Uterus (tissue), 3 donors: ENCODE measurements at regions not wholly inside any gene's neighbourhood (a gene's known extent, or its start where the extent isn't known, plus 50 kb on each side); places are given as distances from the start of the nearest gene placed in this dataset.

Experiments used
- DNase-seq, 2 donors: peaks; one replicate each; pipeline ENCODE4 v3.0.0-alpha.2; 2019 to 2020
- H3K27ac ChIP-seq, 2 donors: fragments of 200-600 bp; sonication (generic); 1 replicate in 1 of 2; 2 replicates in 1 of 2; pipeline ENCODE4 v1.5.1; 2016 to 2018
- H3K27me3 ChIP-seq, 2 donors: fragments of 200-600 bp; sonication (generic); one replicate each; pipeline ENCODE4 v1.5.1; 2018 to 2019; ENCODE audit warnings: control low read depth in 1 of 2
- H3K36me3 ChIP-seq, 2 donors: fragments of 200-600 bp; sonication (generic); one replicate each; pipeline ENCODE4 v1.5.1; 2019; ENCODE audit warnings: control low read depth in 1 of 2
- H3K4me1 ChIP-seq, 2 donors: fragments of 200-600 bp; sonication (generic); one replicate each; pipeline ENCODE4 v1.5.1; 2018 to 2019; ENCODE audit warnings: control low read depth in 1 of 2
- H3K4me3 ChIP-seq, 2 donors: fragments of 200-600 bp; sonication (generic); 1 replicate in 1 of 2; 2 replicates in 1 of 2; pipeline ENCODE4 v1.5.1; 2018 to 2019; ENCODE audit warnings: mild to moderate bottlenecking in 1 of 2
- H3K9me3 ChIP-seq, 2 donors: fragments of 200-600 bp; sonication (generic); one replicate each; pipeline ENCODE4 v1.5.1; 2019; ENCODE audit warnings: control low read depth in 1 of 2
- CTCF ChIP-seq, 4 experiments: fragments of 200-600 bp in 2 of 4; fragments of 450-650 bp in 2 of 4; sonication (generic) in 2 of 4; IDR thresholded peaks; one replicate each; pipeline ENCODE4 v1.5.1; 2016 to 2019; ENCODE audit warnings: antibody characterized with exemption in 4 of 4, mild to moderate bottlenecking in 2 of 4, moderate library complexity in 1 of 4
- POLR2A ChIP-seq, 2 donors: fragments of 450-650 bp; IDR thresholded peaks; one replicate each; pipeline ENCODE4 v1.6.1; 2016; ENCODE audit warnings: antibody characterized with exemption in 2 of 2, mild to moderate bottlenecking in 1 of 2, moderate library complexity in 1 of 2
- intact Hi-C: fragments of 100-400 bp; cut with DNase I; formaldehyde crosslinking; loops from one replicate; pipeline ENCODE4 v1.15.1; 2023; ENCODE audit warnings: low total_unique reads
- donor health status: DM: yes; HTN: yes; CAD: no.

- no peak overlapping the region for H3K4me3 ChIP-seq
- no peaks in the 10 kb centered on the region for H3K36me3 ChIP-seq
- H3K4me1 ChIP-seq: no peaks in the 10 kb centered on the region
- intact Hi-C loops: no loop called here
- no peaks in the 10 kb centered on the region for H3K27me3 ChIP-seq
- TF ChIP-seq CTCF (IDR thresholded peaks at IDR 0.05) (no peak), POLR2A (IDR thresholded peaks at IDR 0.05) (no peak)
- DNase-seq: no peak
- peaks cover 0 to 3% of the 10 kb centered on the region in 2 donors for H3K9me3 ChIP-seq
- H3K27ac ChIP-seq: no peak overlapping the region
These were observed 256.1 kb downstream of the RPRM start for GRCh38 chr2:153222231-153223165.

- intact Hi-C loops: no loop called here
- TF ChIP-seq POLR2A (IDR thresholded peaks at IDR 0.05) (no peak), CTCF (IDR thresholded peaks at IDR 0.05) (no peak)
- no peak for DNase-seq
- Histone ChIP-seq H3K9me3 (peaks cover 0 to 3% of the 10 kb centered on the region in 2 donors), H3K4me1 (no peaks in the 10 kb centered on the region), H3K36me3 (no peaks in the 10 kb centered on the region), H3K27me3 (no peaks in the 10 kb centered on the region), H3K27ac (no peak overlapping the region), H3K4me3 (no peak overlapping the region)
These were observed 257.1 kb downstream of the RPRM start for GRCh38 chr2:153221506-153221905.

- H3K27me3 ChIP-seq: no peaks in the 10 kb centered on the region
- no peak overlapping the region for H3K27ac ChIP-seq
- TF ChIP-seq POLR2A (IDR thresholded peaks at IDR 0.05) (no peak), CTCF (IDR thresholded peaks at IDR 0.05) (no peak)
- no peaks in the 10 kb centered on the region for H3K4me1 ChIP-seq
- no peak overlapping the region for H3K4me3 ChIP-seq
- peaks cover 0 to 3% of the 10 kb centered on the region in 2 donors for H3K9me3 ChIP-seq
- intact Hi-C loops: no loop called here
- DNase-seq: no peak
- H3K36me3 ChIP-seq: no peaks in the 10 kb centered on the region
These were observed 257.5 kb downstream of the RPRM start for GRCh38 chr2:153221087-153221486.

GRCh38 chr2:153218851-153219250, 259.7 kb downstream of the RPRM start:
- intact Hi-C loops: no loop called here
- H3K4me3 ChIP-seq: no peak overlapping the region
- no peaks in the 10 kb centered on the region for H3K36me3 ChIP-seq
- no peak for TF ChIP-seq POLR2A (IDR thresholded peaks at IDR 0.05)
- no peak for TF ChIP-seq CTCF (IDR thresholded peaks at IDR 0.05)
- no peak for DNase-seq
- H3K27ac ChIP-seq: no peak overlapping the region
- H3K9me3 ChIP-seq: no peaks in the 10 kb centered on the region
- no peaks in the 10 kb centered on the region for H3K4me1 ChIP-seq
- H3K27me3 ChIP-seq: no peaks in the 10 kb centered on the region

- no peak overlapping the region for H3K4me3 ChIP-seq
- no peaks in the 10 kb centered on the region for H3K9me3 ChIP-seq
- intact Hi-C loops: no loop called here
- DNase-seq: no peak
- H3K27me3 ChIP-seq: no peaks in the 10 kb centered on the region
- H3K36me3 ChIP-seq: no peaks in the 10 kb centered on the region
- no peak for TF ChIP-seq CTCF (IDR thresholded peaks at IDR 0.05)
- H3K27ac ChIP-seq: no peak overlapping the region
- no peaks in the 10 kb centered on the region for H3K4me1 ChIP-seq
These were observed 264.2 kb downstream of the RPRM start for GRCh38 chr2:153214337-153214736.
